HCT116 (cell line): ENCODE measurements at regions not wholly inside any gene's neighbourhood (a gene's known extent, or its start where the extent isn't known, plus 50 kb on each side); places are given as distances from the start of the nearest gene placed in this dataset.

Experiments
- ATAC-seq: fragments of 200-7000 bp; cut with Tn5 transposase; 2 replicates; pipeline ENCODE4 v1.9.1; 2020; ENCODE audit warnings: mild to moderate bottlenecking, moderate library complexity
- BruUV-seq: library from RNA; stranded (reverse); fragments of 400-500 nt; replicated peaks from 2 replicates; lab custom pipeline; 2021; lab: Mats Ljungman, UMichigan
- CTCF ChIA-PET: fragments of 300-600 bp; sonication (Branson Sonifier 250); formaldehyde crosslinking; loops from one replicate; lab custom pipeline; 2021; ENCODE audit warnings: antibody characterized with exemption; lab: Charles Lee
- POLR2A ChIA-PET: fragments of 300-600, 350-600 bp; sonication (Branson Sonifier 250); formaldehyde crosslinking; loops from one replicate; lab custom pipeline; 2021; ENCODE audit warnings: antibody characterized with exemption; lab: Charles Lee
- RAD21 ChIA-PET, 2 experiments: fragments of 300-600 bp; sonication (Branson Sonifier 250); formaldehyde crosslinking; loops; one replicate each; lab custom pipeline; 2023; ENCODE audit warnings: low total read pairs in 2 of 2; ENCODE audit not compliant: uncharacterized antibody in 2 of 2, unreplicated experiment in 2 of 2, low non-redundant PET in 1 of 2; lab: Charles Lee
- DNase-seq: peaks from one replicate; pipeline ENCODE4 v3.0.0-alpha.2; 2010; ENCODE audit warnings: low read depth, low spot score
- H2AFZ ChIP-seq: fragments of 200-600 bp; shearing (Covaris generic), sonication (generic); 2 replicates; pipeline ENCODE4 v1.6.1; 2017; ENCODE audit warnings: low read depth, mixed run types, mixed read lengths, antibody characterized with exemption, low read length; ENCODE audit not compliant: poor library complexity, severe bottlenecking
- H3K27ac ChIP-seq: 2 replicates; pipeline ENCODE4 v1.5.1; 2012; ENCODE audit warnings: low read depth, low read length
- H3K27me3 ChIP-seq: fragments of 200-600 bp; sonication (generic); 2 replicates; pipeline ENCODE4 v1.6.1; 2016; ENCODE audit warnings: mixed run types, low read length, mixed read lengths; ENCODE audit not compliant: insufficient read depth
- H3K36me3 ChIP-seq, 2 experiments: fragments of 200-500 bp in 1 of 2; fragments of 200-600 bp in 1 of 2; sonication (Bioruptor generic) in 1 of 2; sonication (generic) in 1 of 2; 2 replicates each; pipeline versions ENCODE4 v1.5.1 to v1.6.1; 2014 to 2016; ENCODE audit warnings: low read length in 2 of 2, inconsistent platforms in 1 of 2, mixed read lengths in 1 of 2, mixed run types in 1 of 2; ENCODE audit not compliant: insufficient read depth in 2 of 2, control insufficient read depth in 1 of 2
- H3K4me1 ChIP-seq, 2 experiments: fragments of 200-600 bp in 1 of 2; sonication (generic) in 1 of 2; 2 replicates each; pipeline versions ENCODE4 v1.5.1 to v1.6.1; 2012 to 2017; ENCODE audit warnings: low read length in 2 of 2, inconsistent platforms in 1 of 2, mild to moderate bottlenecking in 1 of 2, mixed read lengths in 1 of 2, mixed run types in 1 of 2, moderate library complexity in 1 of 2; ENCODE audit not compliant: insufficient read depth in 2 of 2, control insufficient read depth in 1 of 2
- H3K4me2 ChIP-seq: fragments of 200-600 bp; sonication (generic); 2 replicates; pipeline ENCODE4 v1.6.1; 2017; ENCODE audit warnings: mixed run types, low read length, mixed read lengths
- H3K4me3 ChIP-seq, 2 experiments: fragments of 200-600 bp in 1 of 2; sonication (generic) in 1 of 2; replicated peaks in 1 of 2; 2 replicates each; pipeline ENCODE4 v1.5.1; 2011 to 2016; ENCODE audit warnings: low read length in 2 of 2, control low read depth in 1 of 2, low read depth in 1 of 2, mild to moderate bottlenecking in 1 of 2, mixed read lengths in 1 of 2, mixed run types in 1 of 2
- H3K79me2 ChIP-seq: fragments of 200-600 bp; sonication (generic); 2 replicates; pipeline ENCODE4 v1.6.1; 2017; ENCODE audit warnings: mild to moderate bottlenecking, mixed run types, low read length, moderate library complexity, mixed read lengths; ENCODE audit not compliant: insufficient read depth
- H3K9ac ChIP-seq: fragments of 200-600 bp; sonication (generic); 2 replicates; pipeline ENCODE4 v1.6.1; 2016; ENCODE audit warnings: low read length, mixed read lengths
- H3K9me2 ChIP-seq: fragments of 200-600 bp; sonication (generic), shearing (Covaris generic); 2 replicates; pipeline ENCODE4 v1.6.1; 2017; ENCODE audit warnings: mixed run types, mild to moderate bottlenecking, moderate library complexity; ENCODE audit not compliant: insufficient read depth
- H3K9me3 ChIP-seq, 2 experiments: fragments of 200-500 bp in 1 of 2; fragments of 200-600 bp in 1 of 2; sonication (Bioruptor generic) in 1 of 2; sonication (generic) in 1 of 2; 2 replicates each; pipeline ENCODE4 v1.6.1; 2014 to 2017; ENCODE audit warnings: low read length in 2 of 2, mixed read lengths in 2 of 2, inconsistent platforms in 1 of 2, low read depth in 1 of 2, mild to moderate bottlenecking in 1 of 2, mixed run types in 1 of 2, moderate library complexity in 1 of 2; ENCODE audit not compliant: control insufficient read depth in 1 of 2, insufficient read depth in 1 of 2
- H4K20me1 ChIP-seq: fragments of 200-600 bp; sonication (generic), shearing (Covaris generic); 2 replicates; pipeline ENCODE4 v1.6.1; 2017; ENCODE audit warnings: mixed run types, mild to moderate bottlenecking, moderate library complexity; ENCODE audit not compliant: insufficient read depth
- CEBPB ChIP-seq: IDR thresholded peaks from 2 replicates; pipeline ENCODE4 v1.6.1; 2012; ENCODE audit warnings: low read depth
- EGR1 ChIP-seq: IDR thresholded peaks from 2 replicates; pipeline ENCODE4 v1.6.1; 2012; ENCODE audit warnings: low read depth
- ELF1 ChIP-seq: IDR thresholded peaks from 2 replicates; pipeline ENCODE4 v1.6.1; 2012; ENCODE audit warnings: low read depth, borderline replicate concordance
- EZH2 ChIP-seq: fragments of 200-600 bp; sonication (generic); IDR thresholded peaks from 2 replicates; pipeline ENCODE4 v1.6.1; 2017; ENCODE audit warnings: antibody characterized with exemption, mixed run types
- EZH2phosphoT487 ChIP-seq: fragments of 200-600 bp; IDR thresholded peaks from 2 replicates; pipeline ENCODE4 v1.6.1; 2018; ENCODE audit warnings: antibody characterized with exemption, borderline replicate concordance
- JUND ChIP-seq: IDR thresholded peaks from 2 replicates; pipeline ENCODE4 v1.6.1; 2012
- POLR2A ChIP-seq: IDR thresholded peaks from 2 replicates; pipeline ENCODE4 v1.7.0; 2011; ENCODE audit warnings: borderline replicate concordance; ENCODE audit not compliant: insufficient read depth, insufficient read length; ENCODE audit errors: extremely low read depth
- POLR2AphosphoS5 ChIP-seq: IDR thresholded peaks from 2 replicates; pipeline ENCODE4 v1.6.1; 2011; ENCODE audit warnings: mild to moderate bottlenecking, low read depth, low read length, moderate library complexity
- RAD21 ChIP-seq: IDR thresholded peaks from 2 replicates; pipeline ENCODE4 v1.6.1; 2012; ENCODE audit warnings: low read depth, mild to moderate bottlenecking
- SIN3A ChIP-seq: IDR thresholded peaks from 2 replicates; pipeline ENCODE4 v1.6.1; 2012; ENCODE audit warnings: low read depth
- SP1 ChIP-seq: IDR thresholded peaks from 2 replicates; pipeline ENCODE4 v1.6.1; 2012; ENCODE audit warnings: low read depth
- SRF ChIP-seq: IDR thresholded peaks from 2 replicates; pipeline ENCODE4 v1.6.1; 2012; ENCODE audit warnings: low read depth
- intact Hi-C: fragments of 100-400 bp; cut with micrococcal nuclease; formaldehyde crosslinking; loops from 2 replicates; pipeline ENCODE4 v1.10.0; 2022
- TF ChIP-seq, protein P1 (sequence below): IDR thresholded peaks from 2 replicates; pipeline ENCODE4 v1.6.1; 2012
- TF ChIP-seq, protein P2 (sequence below): IDR thresholded peaks from 2 replicates; pipeline ENCODE4 v1.6.1; 2011; ENCODE audit warnings: mild to moderate bottlenecking, low read length, moderate library complexity; ENCODE audit not compliant: insufficient replicate concordance; ENCODE audit errors: extremely low read depth
- TF ChIP-seq, protein P3 (sequence below), 3 experiments: fragments of 200-600 bp in 1 of 3; sonication (generic) in 1 of 3; IDR thresholded peaks in 2 of 3; conservative IDR thresholded peaks in 1 of 3; 2 replicates each; pipeline ENCODE4 v1.5.1; 2012 to 2017; ENCODE audit warnings: low read depth in 2 of 3, low read length in 2 of 3, antibody characterized with exemption in 1 of 3, borderline replicate concordance in 1 of 3, control low read depth in 1 of 3, mild to moderate bottlenecking in 1 of 3, mixed read lengths in 1 of 3, mixed run types in 1 of 3, moderate library complexity in 1 of 3; ENCODE audit not compliant: insufficient read depth in 1 of 3

DNA sequence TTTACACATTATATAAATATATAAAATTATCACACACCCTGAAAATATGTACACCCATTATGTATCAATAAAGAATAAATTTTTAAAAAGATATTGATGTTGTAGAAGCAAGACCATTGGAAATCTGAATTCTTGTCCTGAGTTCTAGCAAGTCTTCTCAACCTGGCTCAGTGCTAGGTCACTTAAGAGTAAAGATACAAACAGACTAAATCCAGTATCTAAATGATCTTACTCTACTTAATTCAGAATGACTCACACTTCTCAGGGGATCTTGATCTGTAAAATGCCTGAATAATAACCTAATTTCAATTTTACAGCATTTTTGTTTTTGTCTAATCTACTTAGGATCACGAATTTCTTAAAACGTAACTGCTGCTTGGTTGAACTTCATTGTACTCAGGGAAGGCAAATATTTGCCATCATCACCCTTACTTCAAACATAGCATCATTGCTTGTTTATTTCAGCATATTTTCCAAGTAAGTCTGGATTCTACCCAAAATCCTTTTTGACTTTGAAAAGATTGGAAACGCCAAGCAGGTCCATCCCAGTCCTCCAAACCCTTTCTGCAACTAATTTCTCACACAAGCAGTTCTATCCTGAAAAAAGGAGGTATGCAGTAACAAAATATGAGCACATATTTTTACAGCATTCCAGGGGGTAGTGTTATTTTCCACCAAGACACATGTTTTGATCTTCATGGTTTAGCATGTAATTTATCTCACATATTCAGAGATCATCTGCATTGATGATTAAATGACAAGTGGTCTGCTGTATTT is 582.6 kb downstream of the PSAT1 start:
- Histone ChIP-seq H3K9me2 (no peaks in the 10 kb centered on the region), H2AFZ (no peak overlapping the region), H3K9ac (no peak overlapping the region), H3K4me1 (no peaks in the 10 kb centered on the region), H3K27ac (no peak overlapping the region), H3K4me2 (no peak overlapping the region), H3K36me3 (no peaks in the 10 kb centered on the region), H3K9me3 (no peaks in the 10 kb centered on the region), H3K27me3 (no peaks in the 10 kb centered on the region), H3K4me3 (no peak overlapping the region), H3K79me2 (no peaks in the 10 kb centered on the region), H4K20me1 (no peaks in the 10 kb centered on the region)
- TF ChIP-seq CEBPB (no peak), SP1 (no peak), EZH2phosphoT487 (no peak), EGR1 (no peak), EZH2 (no peak), ELF1 (no peak), SRF (no peak)
- TF ChIP-seq, protein P1, sequence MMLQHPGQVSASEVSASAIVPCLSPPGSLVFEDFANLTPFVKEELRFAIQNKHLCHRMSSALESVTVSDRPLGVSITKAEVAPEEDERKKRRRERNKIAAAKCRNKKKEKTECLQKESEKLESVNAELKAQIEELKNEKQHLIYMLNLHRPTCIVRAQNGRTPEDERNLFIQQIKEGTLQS = no peak
- CTCF ChIA-PET = no interaction called here
- RAD21 ChIA-PET = no interaction called here
- intact Hi-C loops = no loop called here
- no TSS peak for BruUV-seq
- DNase-seq (no peak), ATAC-seq (no peak)
- POLR2A ChIA-PET = no interaction called here

DNA sequence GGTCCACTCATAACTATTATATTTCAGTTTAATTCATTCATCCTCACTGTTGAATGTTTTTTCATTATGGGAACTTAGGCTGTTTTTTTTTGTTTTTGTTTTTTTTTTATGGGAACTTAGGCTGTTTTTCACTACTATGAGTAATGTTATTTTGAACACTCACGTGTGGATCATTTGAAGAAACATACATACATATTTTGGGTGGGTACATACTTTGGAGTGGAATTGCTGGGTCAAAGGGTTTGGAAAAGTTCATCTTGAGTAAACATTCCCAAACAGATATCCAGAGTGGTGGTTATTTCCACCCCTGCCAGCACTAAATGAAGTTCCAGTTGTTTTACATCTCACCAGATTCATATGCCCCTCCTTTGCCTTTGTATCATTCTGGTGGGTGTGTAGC is 584.4 kb downstream of the PSAT1 start:
- Histone ChIP-seq H3K27me3 (no peaks in the 10 kb centered on the region), H3K27ac (no peak overlapping the region), H4K20me1 (no peaks in the 10 kb centered on the region), H3K9me2 (no peaks in the 10 kb centered on the region), H3K9ac (no peak overlapping the region), H3K9me3 (no peaks in the 10 kb centered on the region), H3K36me3 (no peaks in the 10 kb centered on the region), H3K79me2 (no peaks in the 10 kb centered on the region), H3K4me2 (no peak overlapping the region), H3K4me1 (no peaks in the 10 kb centered on the region), H3K4me3 (no peak overlapping the region), H2AFZ (no peak overlapping the region)
- RAD21 ChIA-PET = no interaction called here
- ATAC-seq (no peak), DNase-seq (no peak)
- CTCF ChIA-PET = no interaction called here
- intact Hi-C loops = no loop called here
- POLR2A ChIA-PET = no interaction called here
- BruUV-seq = no TSS peak
- TF ChIP-seq EZH2 (no peak), SIN3A (no peak), POLR2AphosphoS5 (no peak), JUND (no peak), EGR1 (no peak), CEBPB (no peak), POLR2A (no peak), EZH2phosphoT487 (no peak), RAD21 (no peak)
- TF ChIP-seq, protein P2, sequence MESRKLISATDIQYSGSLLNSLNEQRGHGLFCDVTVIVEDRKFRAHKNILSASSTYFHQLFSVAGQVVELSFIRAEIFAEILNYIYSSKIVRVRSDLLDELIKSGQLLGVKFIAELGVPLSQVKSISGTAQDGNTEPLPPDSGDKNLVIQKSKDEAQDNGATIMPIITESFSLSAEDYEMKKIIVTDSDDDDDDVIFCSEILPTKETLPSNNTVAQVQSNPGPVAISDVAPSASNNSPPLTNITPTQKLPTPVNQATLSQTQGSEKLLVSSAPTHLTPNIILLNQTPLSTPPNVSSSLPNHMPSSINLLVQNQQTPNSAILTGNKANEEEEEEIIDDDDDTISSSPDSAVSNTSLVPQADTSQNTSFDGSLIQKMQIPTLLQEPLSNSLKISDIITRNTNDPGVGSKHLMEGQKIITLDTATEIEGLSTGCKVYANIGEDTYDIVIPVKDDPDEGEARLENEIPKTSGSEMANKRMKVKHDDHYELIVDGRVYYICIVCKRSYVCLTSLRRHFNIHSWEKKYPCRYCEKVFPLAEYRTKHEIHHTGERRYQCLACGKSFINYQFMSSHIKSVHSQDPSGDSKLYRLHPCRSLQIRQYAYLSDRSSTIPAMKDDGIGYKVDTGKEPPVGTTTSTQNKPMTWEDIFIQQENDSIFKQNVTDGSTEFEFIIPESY = no peak
- TF ChIP-seq, protein P3, sequence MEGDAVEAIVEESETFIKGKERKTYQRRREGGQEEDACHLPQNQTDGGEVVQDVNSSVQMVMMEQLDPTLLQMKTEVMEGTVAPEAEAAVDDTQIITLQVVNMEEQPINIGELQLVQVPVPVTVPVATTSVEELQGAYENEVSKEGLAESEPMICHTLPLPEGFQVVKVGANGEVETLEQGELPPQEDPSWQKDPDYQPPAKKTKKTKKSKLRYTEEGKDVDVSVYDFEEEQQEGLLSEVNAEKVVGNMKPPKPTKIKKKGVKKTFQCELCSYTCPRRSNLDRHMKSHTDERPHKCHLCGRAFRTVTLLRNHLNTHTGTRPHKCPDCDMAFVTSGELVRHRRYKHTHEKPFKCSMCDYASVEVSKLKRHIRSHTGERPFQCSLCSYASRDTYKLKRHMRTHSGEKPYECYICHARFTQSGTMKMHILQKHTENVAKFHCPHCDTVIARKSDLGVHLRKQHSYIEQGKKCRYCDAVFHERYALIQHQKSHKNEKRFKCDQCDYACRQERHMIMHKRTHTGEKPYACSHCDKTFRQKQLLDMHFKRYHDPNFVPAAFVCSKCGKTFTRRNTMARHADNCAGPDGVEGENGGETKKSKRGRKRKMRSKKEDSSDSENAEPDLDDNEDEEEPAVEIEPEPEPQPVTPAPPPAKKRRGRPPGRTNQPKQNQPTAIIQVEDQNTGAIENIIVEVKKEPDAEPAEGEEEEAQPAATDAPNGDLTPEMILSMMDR (IDR thresholded peaks at IDR 0.05 in 2 of 3, conservative IDR thresholded peaks at IDR 0.05 in 1 of 3; ENCODE audit: borderline replicate concordance in 1 of 3, insufficient read depth in 1 of 3, low read depth in 2 of 3, low read length in 2 of 3) = no peak
